GM18868 (cell line): ENCODE measurements at regions not wholly inside any gene's neighbourhood (a gene's known extent, or its start where the extent isn't known, plus 50 kb on each side); places are given as distances from the start of the nearest gene placed in this dataset.

ENCODE experiments used
- ATAC-seq: cut with Tn5 transposase; IDR thresholded peaks from one replicate; pipeline ENCODE4 v1.9.1; 2021; ENCODE audit warnings: mild to moderate bottlenecking, moderate library complexity; ENCODE audit not compliant: unreplicated experiment

DNA sequence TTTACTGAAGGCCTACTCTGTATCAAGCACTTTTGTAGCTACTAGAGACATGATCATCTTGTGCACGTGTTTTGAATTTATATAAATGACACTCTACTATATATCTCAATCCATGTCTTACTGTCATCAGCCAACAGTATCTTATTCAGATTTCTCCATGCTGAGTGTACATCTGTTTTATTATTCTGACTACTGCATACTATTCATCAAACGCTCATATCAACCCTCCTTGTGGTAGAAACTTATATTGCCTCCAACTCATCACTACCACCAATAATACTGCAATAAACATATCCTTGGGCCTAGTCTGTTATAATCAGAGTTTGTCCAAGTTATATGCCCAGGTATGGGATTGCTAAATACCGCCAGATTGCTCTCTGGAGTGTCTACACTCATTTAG, 81.6 kb upstream of the IRF2BP2 start:
- no peak for ATAC-seq

DNA sequence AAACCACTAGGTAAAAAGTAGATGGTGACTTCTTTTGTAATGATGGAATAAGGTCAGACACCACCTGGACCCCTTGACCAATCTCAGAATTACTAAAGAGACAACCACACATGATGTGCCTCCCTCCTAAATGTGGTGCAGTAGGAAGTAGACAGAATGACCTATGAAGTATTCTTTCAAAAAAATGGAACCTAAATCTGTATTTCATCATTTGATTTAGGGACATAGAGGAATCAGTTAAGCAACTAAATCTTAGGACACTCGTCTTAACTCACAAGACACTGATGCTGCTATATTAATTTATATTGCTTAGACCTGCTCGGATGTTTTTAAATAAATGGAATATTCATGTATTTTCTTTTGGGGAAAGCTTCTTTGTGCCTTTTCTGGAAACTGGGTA, 80.9 kb upstream of the IRF2BP2 start:
- ATAC-seq = no peak

DNA sequence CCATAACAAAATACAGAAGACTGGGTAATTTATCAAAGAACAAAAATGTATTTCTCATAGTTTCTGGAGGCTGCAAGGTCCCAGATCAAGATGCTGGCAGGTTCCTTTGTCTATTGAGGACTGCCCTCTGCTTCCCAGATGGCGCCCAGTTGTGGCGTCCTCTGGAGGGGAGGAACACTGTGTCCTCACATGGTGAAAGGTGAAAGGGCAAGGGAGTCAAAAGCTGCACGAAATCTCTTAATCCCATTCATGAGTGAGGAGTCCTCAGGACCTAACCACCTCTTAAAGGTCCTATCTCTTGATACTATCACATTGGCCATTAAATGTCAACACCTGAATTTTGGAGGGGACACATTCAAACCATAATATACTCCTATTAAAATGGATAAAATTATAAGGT, 79.3 kb upstream of the IRF2BP2 start:
- ATAC-seq = no peak

DNA sequence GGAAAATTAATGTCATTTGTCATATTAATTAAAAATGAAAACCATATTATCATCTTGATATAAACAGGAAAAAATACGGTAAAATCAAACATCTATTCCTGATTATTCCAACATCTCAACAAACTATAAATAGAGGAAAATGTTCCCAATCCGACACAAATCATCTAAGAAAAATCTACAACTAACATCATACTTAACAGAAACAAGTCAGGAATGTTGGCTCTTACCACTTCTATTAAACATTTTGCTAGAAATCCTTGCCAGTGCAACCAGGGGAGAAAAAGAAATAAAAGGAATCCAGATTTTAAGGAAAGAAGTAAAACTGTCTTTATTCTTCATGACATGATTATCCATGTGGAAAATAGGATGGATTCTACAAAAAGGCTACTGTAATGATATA, 77.0 kb upstream of the IRF2BP2 start:
- ATAC-seq = no peak

DNA sequence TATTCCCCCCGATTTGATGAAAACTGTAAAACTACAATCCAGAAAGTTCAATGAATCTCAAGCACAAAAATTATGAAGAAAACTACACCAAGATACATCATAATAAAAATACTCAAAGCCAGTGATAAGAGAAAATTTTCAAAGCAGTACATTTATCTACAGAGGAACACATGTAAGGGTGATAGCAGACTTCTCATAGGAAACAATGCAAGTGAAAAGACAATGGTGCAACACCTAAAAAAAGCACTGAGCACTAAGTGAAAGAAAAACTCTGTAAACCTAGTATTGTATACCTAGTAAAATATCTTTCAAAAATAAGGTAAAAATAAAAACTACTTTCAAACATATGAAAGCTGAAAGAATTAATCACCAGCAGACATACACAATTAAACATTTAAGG, 76.1 kb upstream of the IRF2BP2 start:
- ATAC-seq = no peak

DNA sequence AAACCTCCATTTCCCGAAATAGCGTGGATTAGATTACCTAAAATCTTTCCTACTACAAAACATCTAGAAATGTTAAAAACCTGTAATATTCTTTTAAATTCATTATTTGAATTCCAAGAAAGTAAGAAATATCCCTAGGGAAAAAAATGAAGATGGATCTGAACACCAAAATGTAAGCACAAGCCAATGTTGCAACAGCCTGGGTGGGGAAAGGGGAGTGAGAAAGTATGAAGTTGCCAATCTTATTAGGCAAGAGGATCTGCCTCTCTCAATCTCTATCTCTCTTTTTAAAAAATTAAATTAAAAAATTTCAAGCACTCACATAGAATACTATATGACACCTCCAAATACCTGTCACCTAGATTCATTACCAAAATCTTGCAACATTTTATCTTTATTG, 74.9 kb upstream of the IRF2BP2 start:
- no peak for ATAC-seq

DNA sequence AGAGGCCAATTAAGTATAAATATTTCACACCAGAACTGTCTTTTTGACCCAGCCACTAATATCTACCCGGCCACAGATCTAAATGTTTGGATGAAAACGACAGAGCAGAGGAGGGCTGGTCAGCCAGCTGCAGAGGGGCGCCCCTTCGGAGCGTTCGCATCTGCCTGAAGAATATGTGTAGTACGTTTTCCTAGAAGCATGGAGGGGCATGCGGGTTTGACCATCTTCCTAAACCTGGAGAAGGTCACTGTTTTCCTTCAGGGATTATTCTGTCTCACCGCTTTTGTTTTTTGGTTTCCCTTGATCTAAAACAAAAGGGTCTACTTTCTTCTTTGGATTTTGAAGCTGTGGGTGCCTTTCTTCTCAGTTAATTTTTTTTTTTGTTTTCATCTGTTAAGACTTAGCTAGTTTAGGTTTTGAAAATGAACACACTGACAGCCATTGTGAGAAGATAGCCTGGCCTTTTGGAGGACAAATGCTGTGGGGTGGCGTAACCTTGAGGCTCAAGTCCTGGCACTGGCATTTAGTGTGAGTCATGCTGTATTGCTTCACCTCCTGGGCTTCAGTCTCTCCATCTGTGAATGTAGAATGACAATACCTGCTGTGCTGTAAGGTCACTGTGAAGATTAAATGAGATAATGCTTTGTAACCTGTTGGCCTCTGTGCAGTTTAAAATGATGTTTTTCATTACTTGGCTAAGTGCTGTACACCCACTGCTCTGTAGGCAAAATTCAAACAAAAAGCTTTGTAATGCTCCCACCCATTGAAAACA, 74.1 kb upstream of the IRF2BP2 start:
- ATAC-seq = no peak

DNA sequence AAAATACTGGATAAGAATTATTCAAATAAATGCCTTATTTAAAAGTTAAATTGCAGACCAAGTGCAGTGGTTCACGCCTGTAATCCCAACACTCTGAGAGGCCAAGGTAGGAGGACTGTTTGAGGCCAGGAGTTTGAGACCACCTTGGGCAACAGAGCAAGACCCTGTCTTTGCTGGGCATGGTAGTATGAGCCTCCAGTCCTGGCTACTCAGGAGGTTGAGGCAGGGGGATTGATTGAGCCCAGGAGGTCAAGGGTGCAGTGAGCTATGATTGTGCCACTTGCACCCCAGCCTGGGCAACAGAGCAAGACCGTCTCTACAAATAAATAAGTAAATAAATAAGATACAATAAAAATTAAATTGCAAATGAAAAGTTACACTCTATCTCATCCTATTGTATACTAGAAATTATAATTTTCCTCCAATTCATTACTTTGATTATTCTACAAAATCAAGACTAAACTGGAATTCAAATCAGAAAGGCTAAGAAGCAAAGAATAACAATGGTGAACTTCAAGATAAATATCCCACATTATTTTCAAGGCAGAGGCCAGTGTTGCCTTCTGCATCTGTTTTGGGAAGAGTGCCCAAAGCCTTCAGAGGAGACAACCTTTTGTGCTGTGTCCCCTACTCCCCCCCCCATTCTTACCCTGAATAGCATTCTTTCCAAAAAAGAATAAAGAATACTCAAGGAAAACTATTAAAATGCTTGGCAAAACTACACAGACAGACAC, 73.3 kb upstream of the IRF2BP2 start:
- ATAC-seq = no peak

DNA sequence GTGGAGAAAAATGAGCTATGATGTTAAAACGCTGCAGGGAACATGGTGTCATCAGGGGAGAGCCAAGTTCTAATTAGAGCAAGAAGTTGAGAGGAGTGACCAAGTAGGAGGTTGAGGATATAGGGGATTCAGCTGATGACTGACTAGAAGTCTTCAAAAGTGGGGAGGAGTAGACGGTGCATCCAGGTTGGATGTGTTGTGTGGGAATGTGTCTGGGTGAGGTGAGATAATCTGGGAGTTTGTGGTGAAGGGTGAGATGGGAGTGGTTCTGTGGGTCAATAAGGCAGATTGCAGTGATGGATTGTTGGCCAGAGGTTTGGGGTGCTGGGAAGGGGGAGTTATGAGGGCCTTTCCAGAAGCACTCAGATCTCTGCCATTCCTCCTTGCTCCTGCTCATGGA, 72.0 kb upstream of the IRF2BP2 start:
- no peak for ATAC-seq

DNA sequence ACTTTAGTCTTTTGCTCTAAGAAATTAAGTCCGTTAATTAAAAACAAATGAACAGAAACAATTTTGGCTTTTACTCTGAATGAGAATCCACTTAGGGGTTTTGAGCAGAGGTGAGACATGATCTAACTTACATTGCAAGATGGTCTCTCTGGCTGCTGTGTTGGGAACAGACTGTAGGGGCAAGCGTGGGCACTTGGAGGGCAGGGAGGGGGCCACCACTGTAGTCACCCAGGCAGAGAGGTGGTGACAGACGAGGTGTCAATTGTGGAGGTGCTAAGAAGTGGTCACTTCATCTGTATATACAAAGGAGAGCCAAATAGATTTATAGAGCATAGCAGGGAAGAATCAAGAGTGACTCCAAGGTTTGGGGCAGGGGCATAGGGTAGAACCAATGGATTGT, 71.1 kb upstream of the IRF2BP2 start:
- no peak for ATAC-seq

DNA sequence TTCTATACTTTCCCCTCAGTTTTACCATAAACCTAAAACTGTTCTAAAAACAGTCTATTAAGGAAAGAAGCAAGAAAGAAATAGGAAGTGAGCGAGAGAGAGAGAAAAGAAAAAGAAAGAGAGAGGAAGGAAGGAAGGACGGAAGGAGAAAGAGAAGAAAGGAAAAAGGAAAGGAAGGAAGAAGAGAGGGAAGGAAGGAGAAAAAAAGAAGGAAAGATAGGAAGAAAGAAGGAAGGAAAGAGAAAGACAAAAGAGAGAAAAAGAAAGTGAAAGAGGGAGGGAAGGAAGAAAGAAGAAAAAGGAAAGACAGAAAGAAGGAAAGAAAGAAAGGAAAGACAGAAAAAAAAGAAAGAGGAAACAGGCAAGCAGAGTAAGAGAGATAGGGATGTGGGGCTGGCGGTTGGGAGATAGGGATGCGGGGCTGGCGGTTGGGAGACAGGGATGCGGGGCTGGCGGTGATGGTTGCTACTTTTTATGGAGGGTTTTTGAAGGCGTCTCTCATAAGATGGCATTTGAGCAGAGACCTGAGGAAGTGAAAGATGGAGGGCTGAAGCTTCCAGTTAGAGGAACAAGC, 70.4 kb upstream of the IRF2BP2 start:
- no peak for ATAC-seq

DNA sequence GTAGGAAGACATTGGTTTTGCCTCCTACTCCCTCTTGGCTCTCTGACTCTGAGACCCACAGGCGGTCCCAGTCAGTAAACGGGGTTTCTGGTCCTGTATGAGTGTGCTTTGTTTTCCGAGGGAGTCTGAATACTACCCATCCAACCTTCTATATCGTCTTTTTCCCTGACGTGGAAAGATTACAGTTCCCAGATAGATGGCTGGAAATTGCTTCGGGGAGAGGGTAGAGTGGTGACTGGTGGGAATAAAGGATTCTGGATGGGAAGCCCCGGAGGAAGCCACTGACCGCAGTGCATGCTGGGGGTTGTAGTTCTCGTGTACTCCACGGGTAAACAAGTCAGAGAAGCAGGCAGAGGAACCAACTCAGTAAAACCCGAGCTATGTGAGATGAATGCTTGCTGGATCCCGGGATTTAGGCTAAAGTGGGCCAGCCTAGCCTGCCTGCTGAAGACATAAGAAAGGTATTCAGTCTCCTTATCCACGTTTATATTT, 66.2 kb upstream of the IRF2BP2 start:
- no peak for ATAC-seq

DNA sequence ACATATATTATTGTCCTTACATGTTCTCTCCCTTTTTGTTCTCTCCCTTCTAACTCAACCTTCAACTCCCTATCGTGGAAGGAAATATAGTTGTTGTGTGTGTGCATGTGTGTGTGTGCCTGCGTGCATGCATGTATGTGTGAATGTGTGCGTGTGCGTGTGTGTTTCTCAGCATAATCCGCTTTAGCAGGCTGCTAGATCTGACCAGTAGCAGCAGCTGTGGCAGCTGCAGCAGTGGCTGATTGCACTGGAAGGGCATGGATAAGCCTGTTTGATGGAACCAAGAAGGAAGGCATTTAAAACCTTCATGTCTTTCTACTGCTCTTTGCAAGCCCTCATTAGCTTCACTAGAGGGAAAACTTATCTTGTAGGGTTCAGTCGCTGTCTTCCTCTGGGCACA, 65.6 kb upstream of the IRF2BP2 start:
- ATAC-seq = no peak

DNA sequence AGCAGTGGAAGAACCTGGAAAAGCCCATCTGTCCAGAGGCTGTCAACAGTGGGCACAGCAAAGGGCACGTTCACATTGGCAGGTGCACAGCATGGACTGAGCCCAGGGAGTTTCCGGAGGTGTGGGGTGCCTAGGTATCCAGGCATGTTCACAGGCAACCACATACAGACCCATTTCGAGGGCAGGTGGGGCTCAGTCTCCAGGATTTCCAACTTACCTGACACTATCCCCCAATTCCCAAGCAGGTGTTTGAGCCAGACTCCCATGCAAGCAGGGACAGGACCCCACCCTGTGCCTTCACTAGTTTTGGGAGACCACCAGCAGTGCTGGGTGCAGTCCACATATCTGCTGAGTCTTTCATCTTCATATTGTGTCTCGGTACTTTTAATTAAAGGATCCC, 65.0 kb upstream of the IRF2BP2 start:
- no peak for ATAC-seq

DNA sequence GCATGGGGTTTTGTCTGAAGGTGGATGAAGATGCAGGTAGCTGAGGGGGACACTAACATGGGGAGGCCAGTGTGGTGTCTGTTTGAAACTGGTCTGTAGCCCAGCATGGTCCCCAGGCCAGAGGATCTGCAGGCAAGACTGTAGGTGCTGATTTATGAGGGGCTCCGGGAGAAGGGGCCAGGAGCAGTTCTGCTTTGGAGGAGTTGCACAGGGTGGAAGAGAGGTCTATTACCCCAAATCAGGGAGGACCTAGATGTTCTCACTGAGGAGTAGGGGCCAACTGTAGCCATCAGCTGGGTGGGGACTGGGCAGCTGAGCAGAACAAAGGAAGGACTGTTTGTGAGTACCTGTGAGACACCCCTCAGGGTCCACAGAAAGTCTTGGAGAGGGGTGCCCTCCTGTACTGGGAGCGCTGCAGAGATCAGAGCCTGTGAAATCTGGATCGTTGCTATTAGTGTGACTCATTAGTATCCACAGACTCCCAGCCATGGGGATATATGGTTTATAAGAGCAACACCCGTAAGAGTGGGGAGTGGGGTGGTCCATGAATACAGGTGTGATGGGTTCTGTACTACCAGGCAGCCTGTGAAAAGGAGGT, 64.3 kb upstream of the IRF2BP2 start:
- ATAC-seq = no peak

DNA sequence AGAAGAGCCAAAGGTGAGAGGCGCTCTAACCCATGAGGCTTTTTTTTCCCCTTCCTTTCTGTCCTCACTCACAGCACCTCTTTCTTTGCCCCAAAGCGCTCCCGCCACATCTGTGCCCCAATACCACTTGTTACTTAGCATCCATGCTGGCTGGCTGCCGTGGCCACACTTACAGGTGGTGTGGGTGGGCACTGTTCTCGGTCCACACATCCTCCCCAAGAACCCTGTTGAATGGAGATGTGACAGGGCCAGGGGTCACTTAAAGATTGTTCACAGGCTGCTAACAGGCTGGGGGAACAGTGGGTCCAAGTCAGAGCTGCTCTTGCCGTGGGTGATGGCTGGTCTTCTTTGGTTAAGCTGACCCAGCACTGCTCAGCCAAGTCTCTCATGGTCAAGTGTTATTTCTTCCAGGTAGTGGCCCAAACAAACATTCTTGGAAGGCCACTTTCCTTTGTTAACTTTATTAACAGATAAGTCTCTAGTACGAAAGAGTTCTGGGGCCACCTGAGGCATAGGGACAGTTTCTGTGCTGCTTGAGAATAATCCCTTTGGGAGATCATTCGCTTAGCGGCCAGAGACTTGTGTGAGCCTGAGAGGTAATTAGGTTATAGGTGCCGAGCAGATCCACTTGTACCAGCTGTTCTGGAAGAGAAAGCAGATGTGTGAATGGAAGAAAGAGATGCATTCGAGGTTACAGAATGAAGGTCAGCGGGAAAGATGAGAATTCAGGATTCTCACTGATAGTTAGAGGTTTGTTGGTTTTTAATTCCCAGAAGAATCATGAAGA, 62.6 kb upstream of the IRF2BP2 start:
- no peak for ATAC-seq

DNA sequence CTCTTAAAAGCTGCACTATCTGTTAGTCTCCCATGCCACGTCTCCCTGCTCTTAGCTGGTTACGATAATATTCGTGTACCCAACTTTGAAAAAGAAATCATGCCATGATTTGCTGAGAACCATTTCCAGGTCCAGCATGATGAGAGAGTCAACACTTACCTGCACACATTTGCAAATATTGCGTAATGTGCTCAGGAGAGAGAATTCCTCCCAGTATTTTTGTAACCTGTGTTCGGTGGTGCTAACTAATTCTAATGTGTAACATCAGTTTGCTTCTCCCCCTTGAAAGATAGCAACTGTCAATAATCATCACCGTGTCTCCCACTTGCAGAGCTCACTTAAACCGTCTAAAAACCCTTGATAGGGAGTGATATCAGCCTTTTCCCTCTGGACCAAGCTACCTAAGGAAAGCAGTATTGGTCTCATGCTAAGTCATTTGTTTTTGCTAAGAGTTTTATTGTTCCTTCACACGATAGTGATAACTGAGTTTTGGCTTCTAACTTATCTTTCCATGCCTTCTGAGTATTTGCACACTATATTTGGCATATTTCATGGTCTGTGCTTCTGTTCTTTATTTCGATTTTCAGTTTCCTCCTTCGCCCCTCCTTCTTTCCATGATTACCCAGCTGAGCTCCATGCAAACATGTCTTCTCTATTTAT, 61.1 kb upstream of the IRF2BP2 start:
- ATAC-seq = peak; percentile 56

DNA sequence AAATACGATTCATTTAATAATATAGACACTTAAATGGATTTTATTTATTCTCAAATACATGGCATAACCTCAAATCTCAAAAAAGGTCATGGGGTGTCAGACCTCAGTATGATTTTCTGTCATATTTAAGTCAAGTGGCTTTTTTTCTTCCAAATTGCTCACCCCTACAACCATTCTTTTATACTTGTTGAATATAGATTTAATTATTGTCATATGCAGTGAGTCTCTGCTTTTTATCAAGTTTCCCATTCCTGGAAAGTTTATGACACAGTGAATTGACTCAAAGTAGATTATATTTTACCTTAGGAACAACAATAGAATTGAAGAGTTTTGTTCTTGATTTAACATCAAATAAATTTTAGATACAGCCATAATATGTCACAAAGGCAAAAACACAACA, 59.5 kb upstream of the IRF2BP2 start:
- ATAC-seq = no peak

DNA sequence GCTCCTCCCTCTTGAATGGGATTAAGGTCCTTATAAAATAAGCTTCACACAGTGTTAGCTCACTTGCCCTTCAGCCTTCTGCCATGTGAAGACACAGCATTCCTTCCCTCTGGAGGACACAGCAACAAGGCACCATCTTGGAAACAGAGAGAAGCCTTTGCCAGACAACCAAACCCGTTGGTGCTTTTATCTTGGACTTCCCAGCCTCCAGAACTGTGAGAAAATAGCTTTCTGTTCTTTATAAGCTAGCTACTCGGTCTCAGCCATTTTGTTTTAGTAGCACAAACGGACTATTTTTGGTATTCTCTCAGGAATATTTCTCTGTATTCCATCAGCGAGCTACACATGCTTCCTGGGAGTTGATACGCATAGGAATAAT, 58.6 kb upstream of the IRF2BP2 start:
- ATAC-seq = no peak
